H1 (cell line): ENCODE measurements at regions not wholly inside any gene's neighbourhood (a gene's known extent, or its start where the extent isn't known, plus 50 kb on each side); places are given as distances from the start of the nearest gene placed in this dataset.

Experiments used
- CTCF ChIA-PET: fragments of 300-600 bp; sonication (Branson Sonifier 250); formaldehyde crosslinking; loops from one replicate; lab custom pipeline; 2021; ENCODE audit not compliant: partially characterized antibody; lab: Charles Lee
- POLR2A ChIA-PET: fragments of 300-600 bp; sonication (Branson Sonifier 250); formaldehyde crosslinking; loops from one replicate; lab custom pipeline; 2021; ENCODE audit warnings: inconsistent platforms; ENCODE audit not compliant: partially characterized antibody; lab: Charles Lee
- DNase-seq, 2 experiments: peaks; one replicate each; pipeline versions ENCODE4 v3.0.0 to v3.0.0-alpha.2; 2010 to 2022; ENCODE audit warnings: low spot score in 2 of 2, low read depth in 1 of 2, mixed read lengths in 1 of 2
- FAIRE-seq: peaks from 2 replicates; lab custom pipeline; 2011; peaks lifted over from hg19 to GRCh38; lab: Jason Lieb, UNC
- H2AFZ ChIP-seq: 2 replicates; pipeline ENCODE4 v1.8.1; 2012; ENCODE audit warnings: low read length, inconsistent platforms
- H2AK5ac ChIP-seq: 2 replicates; pipeline ENCODE4 v1.6.1; 2013; ENCODE audit warnings: low read depth, low read length
- H2BK120ac ChIP-seq: replicated peaks from 2 replicates; pipeline ENCODE3; 2013; ENCODE audit warnings: low read depth, low read length, inconsistent platforms
- H2BK12ac ChIP-seq: 2 replicates; pipeline ENCODE4 v1.6.1; 2013; ENCODE audit warnings: low read depth, low read length
- H2BK15ac ChIP-seq: 2 replicates; pipeline ENCODE4 v1.6.1; 2013; ENCODE audit warnings: low read length
- H2BK20ac ChIP-seq: 2 replicates; pipeline ENCODE4 v1.6.1; 2013; ENCODE audit warnings: low read length
- H2BK5ac ChIP-seq: 2 replicates; pipeline ENCODE4 v1.6.1; 2013; ENCODE audit warnings: low read depth, low read length
- H3K14ac ChIP-seq: 2 replicates; pipeline ENCODE4 v1.6.1; 2013; ENCODE audit warnings: inconsistent platforms; ENCODE audit not compliant: insufficient read length
- H3K18ac ChIP-seq: 2 replicates; pipeline ENCODE4 v1.6.1; 2013; ENCODE audit warnings: low read length; ENCODE audit errors: extremely low read depth
- H3K23ac ChIP-seq: 2 replicates; pipeline ENCODE4 v1.6.1; 2013; ENCODE audit warnings: inconsistent platforms; ENCODE audit not compliant: insufficient read length
- H3K23me2 ChIP-seq: 2 replicates; pipeline ENCODE4 v1.6.1; 2013; ENCODE audit warnings: low read depth, low read length
- H3K27ac ChIP-seq: 2 replicates; pipeline ENCODE4 v1.6.1; 2011; ENCODE audit warnings: low read depth, low read length, inconsistent platforms
- H3K27me3 ChIP-seq, 4 experiments: replicated peaks in 1 of 4; 1 replicate in 1 of 4; 2 replicates in 3 of 4; pipeline versions ENCODE4 v1.6.1 to v1.8.1; 2011 to 2013; ENCODE audit warnings: low read length in 3 of 4, mild to moderate bottlenecking in 3 of 4, inconsistent platforms in 2 of 4, mixed read lengths in 2 of 4, moderate library complexity in 1 of 4; ENCODE audit not compliant: control insufficient read depth in 3 of 4, insufficient read depth in 3 of 4; ENCODE audit errors: extremely low read depth in 1 of 4
- H3K36me3 ChIP-seq, 4 experiments: 2 replicates each; pipeline versions ENCODE4 v1.6.1 to v1.8.1; 2011 to 2013; ENCODE audit warnings: mild to moderate bottlenecking in 4 of 4, low read length in 3 of 4, moderate library complexity in 2 of 4, control low read depth in 1 of 4, inconsistent platforms in 1 of 4; ENCODE audit not compliant: insufficient read depth in 4 of 4, control insufficient read depth in 2 of 4
- H3K4ac ChIP-seq: replicated peaks from 2 replicates; pipeline ENCODE3; 2013; ENCODE audit warnings: low read length, low read depth, mixed read lengths, inconsistent platforms; ENCODE audit not compliant: insufficient read length
- H3K4me1 ChIP-seq, 4 experiments: replicated peaks in 1 of 4; 1 replicate in 1 of 4; 2 replicates in 3 of 4; pipeline versions ENCODE4 v1.6.1 to v1.8.1; 2011 to 2013; ENCODE audit warnings: low read length in 3 of 4, inconsistent platforms in 2 of 4, mixed read lengths in 1 of 4; ENCODE audit not compliant: insufficient read depth in 4 of 4, control insufficient read depth in 3 of 4
- H3K4me2 ChIP-seq, 2 experiments: 2 replicates each; pipeline versions ENCODE4 v1.6.1 to v1.8.1; 2011 to 2013; ENCODE audit warnings: low read depth in 2 of 2, low read length in 2 of 2, control low read depth in 1 of 2, inconsistent platforms in 1 of 2, mild to moderate bottlenecking in 1 of 2; ENCODE audit not compliant: insufficient read depth in 1 of 2
- H3K4me3 ChIP-seq, 4 experiments: fragments of 200-600, 300-600 bp in 1 of 4; sonication (generic), shearing (Covaris generic), sonication (Bioruptor Twin) in 1 of 4; 2 replicates each; pipeline versions ENCODE4 v1.5.1 to v1.8.1; 2011 to 2016; ENCODE audit warnings: low read length in 4 of 4, low read depth in 3 of 4, control low read depth in 2 of 4, inconsistent platforms in 2 of 4, mild to moderate bottlenecking in 2 of 4, mixed read lengths in 1 of 4, moderate library complexity in 1 of 4; ENCODE audit not compliant: insufficient read depth in 2 of 4; ENCODE audit errors: extremely low read depth in 1 of 4
- H3K56ac ChIP-seq: replicated peaks from 2 replicates; pipeline ENCODE3; 2013; ENCODE audit warnings: low read depth, mild to moderate bottlenecking, mixed read lengths, low read length, inconsistent platforms; ENCODE audit not compliant: insufficient read length
- H3K79me1 ChIP-seq: 2 replicates; pipeline ENCODE4 v1.6.1; 2013; ENCODE audit warnings: low read depth, low read length, control low read depth
- H3K79me2 ChIP-seq, 2 experiments: 2 replicates each; pipeline versions ENCODE4 v1.6.1 to v1.8.1; 2012 to 2013; ENCODE audit warnings: low read length in 2 of 2, mild to moderate bottlenecking in 2 of 2, inconsistent platforms in 1 of 2; ENCODE audit not compliant: insufficient read depth in 2 of 2, control insufficient read depth in 1 of 2
- H3K9ac ChIP-seq, 4 experiments: replicated peaks in 1 of 4; 1 replicate in 1 of 4; 2 replicates in 3 of 4; pipeline versions ENCODE4 v1.6.1 to v1.8.1; 2011 to 2013; ENCODE audit warnings: low read depth in 3 of 4, low read length in 3 of 4, control low read depth in 2 of 4, mild to moderate bottlenecking in 2 of 4, moderate library complexity in 2 of 4, inconsistent platforms in 1 of 4; ENCODE audit errors: extremely low read depth in 1 of 4
- H3K9me3 ChIP-seq, 2 experiments: 2 replicates each; pipeline versions ENCODE4 v1.6.1 to v1.8.1; 2012 to 2013; ENCODE audit warnings: mild to moderate bottlenecking in 2 of 2, moderate library complexity in 2 of 2, control low read depth in 1 of 2, inconsistent platforms in 1 of 2, low read depth in 1 of 2, low read length in 1 of 2, mixed read lengths in 1 of 2; ENCODE audit not compliant: insufficient read depth in 2 of 2
- H4K20me1 ChIP-seq, 2 experiments: replicated peaks in 1 of 2; 2 replicates each; pipeline versions ENCODE3 to v1.8.1; 2011 to 2013; ENCODE audit warnings: inconsistent platforms in 2 of 2, low read length in 2 of 2, mild to moderate bottlenecking in 1 of 2; ENCODE audit not compliant: insufficient read depth in 2 of 2, control insufficient read depth in 1 of 2
- H4K5ac ChIP-seq: 2 replicates; pipeline ENCODE4 v1.6.1; 2013; ENCODE audit warnings: low read length, low read depth, mixed read lengths, inconsistent platforms; ENCODE audit not compliant: insufficient read length
- H4K8ac ChIP-seq: 2 replicates; pipeline ENCODE4 v1.8.0; 2013; ENCODE audit warnings: mild to moderate bottlenecking, moderate library complexity, low read length, inconsistent platforms; ENCODE audit not compliant: insufficient read depth; ENCODE audit errors: extremely low read depth
- H4K91ac ChIP-seq: replicated peaks from 2 replicates; pipeline ENCODE3; 2013; ENCODE audit warnings: low read length, mixed read lengths, inconsistent platforms; ENCODE audit not compliant: insufficient read length
- ASH2L ChIP-seq: fragments of 200-600, 300-600 bp; sonication (generic); IDR thresholded peaks from one replicate; pipeline ENCODE4 v1.7.1; 2017; ENCODE audit warnings: low read length
- HDAC2 ChIP-seq, 2 experiments: fragments of 300-600 bp in 1 of 2; sonication (generic) in 1 of 2; IDR thresholded peaks; 2 replicates each; pipeline ENCODE4 v1.6.1; 2011 to 2012; ENCODE audit warnings: low read depth in 2 of 2, low read length in 2 of 2, mild to moderate bottlenecking in 2 of 2, moderate library complexity in 2 of 2, borderline replicate concordance in 1 of 2, inconsistent platforms in 1 of 2
- HDAC6 ChIP-seq: IDR thresholded peaks from one replicate; pipeline ENCODE4 v1.7.1; 2012; ENCODE audit warnings: low read depth, mild to moderate bottlenecking, inconsistent platforms, low read length, moderate library complexity
- JUN ChIP-seq: IDR thresholded peaks from 2 replicates; pipeline ENCODE4 v1.6.1; 2011; ENCODE audit warnings: low read depth, mild to moderate bottlenecking, improper control_type of control experiment, low read length
- POLR2AphosphoS5 ChIP-seq: IDR thresholded peaks from 2 replicates; pipeline ENCODE4 v1.6.1; 2011; ENCODE audit warnings: low read depth, low read length
- RNF2 ChIP-seq: fragments of 200-900, 300-1000 bp; sonication (generic); IDR thresholded peaks from 2 replicates; pipeline ENCODE4 v1.7.1; 2016; ENCODE audit warnings: borderline replicate concordance, low read depth, mild to moderate bottlenecking, antibody characterized with exemption, low read length; ENCODE audit not compliant: poor library complexity, severe bottlenecking; ENCODE audit errors: missing control alignments
- SIX5 ChIP-seq: IDR thresholded peaks from 2 replicates; pipeline ENCODE4 v1.6.1; 2011; ENCODE audit warnings: mild to moderate bottlenecking, low read depth, low read length
- SP1 ChIP-seq: IDR thresholded peaks from 2 replicates; pipeline ENCODE4 v1.6.1; 2011; ENCODE audit warnings: low read depth, low read length
- SP4 ChIP-seq: IDR thresholded peaks from 2 replicates; pipeline ENCODE4 v1.6.1; 2012; ENCODE audit warnings: low read length, inconsistent platforms
- TCF12 ChIP-seq: IDR thresholded peaks from 2 replicates; pipeline ENCODE4 v1.6.1; 2011; ENCODE audit warnings: low read depth, mild to moderate bottlenecking, low read length
- WGBS, 2 experiments: shearing (Covaris generic) in 1 of 2; methylation state at CpG; one replicate each; pipeline versions ENCODE4 v1.1.6 to v1.1.7; 2013 to 2015; ENCODE audit warnings: low lambda C conversion rate in 2 of 2, mixed read lengths in 2 of 2, inconsistent platforms in 1 of 2, low coverage in 1 of 2, missing lambda C conversion rate in 1 of 2; ENCODE audit not compliant: insufficient replicate concordance in 2 of 2, insufficient coverage in 1 of 2, insufficient read length in 1 of 2; ENCODE audit errors: extremely low coverage in 1 of 2, missing lambda C conversion rate in 1 of 2; 5-methylcytosine and 5-hydroxymethylcytosine counted together
- TF ChIP-seq, protein P1 (sequence below): IDR thresholded peaks from 2 replicates; pipeline ENCODE4 v1.6.1; 2012; ENCODE audit warnings: low read length, inconsistent platforms

DNA sequence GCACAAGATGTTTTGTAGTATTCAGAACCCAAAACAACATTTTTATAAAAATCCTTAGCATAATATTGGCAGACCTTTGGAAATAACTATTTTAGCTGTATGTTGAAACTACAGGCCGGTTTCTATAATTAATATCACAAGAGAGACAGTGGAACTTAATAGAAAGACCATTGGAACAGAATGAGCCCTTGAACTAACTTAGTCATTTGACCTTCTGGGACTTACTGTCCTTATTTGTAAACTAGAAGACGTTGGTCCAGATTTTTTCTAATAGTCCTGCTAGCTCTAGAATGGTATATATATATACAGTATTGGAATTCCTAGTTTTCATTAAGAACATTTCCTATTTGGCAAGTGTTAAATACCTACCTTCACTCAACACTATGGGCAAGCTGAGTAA lies 69.5 kb upstream of the ALDH1A1 start:
- Histone ChIP-seq H3K9ac (no peak overlapping the region), H4K91ac (no peak overlapping the region), H2AFZ (no peak overlapping the region), H3K4me1 (no peaks in the 10 kb centered on the region), H2AK5ac (no peak overlapping the region), H4K8ac (no peak overlapping the region), H3K23ac (no peak overlapping the region), H3K27ac (no peak overlapping the region), H3K27me3 (no peaks in the 10 kb centered on the region), H3K18ac (no peak overlapping the region), H3K4ac (no peak overlapping the region), H3K56ac (no peak overlapping the region), H3K4me3 (no peak overlapping the region), H3K79me1 (no peaks in the 10 kb centered on the region), H2BK15ac (no peak overlapping the region), H3K79me2 (no peaks in the 10 kb centered on the region), H2BK120ac (no peak overlapping the region), H3K9me3 (no peaks in the 10 kb centered on the region; a peak in 1 of 4 replicates), H4K5ac (no peak overlapping the region), H2BK12ac (no peak overlapping the region), H2BK20ac (no peak overlapping the region), H4K20me1 (no peaks in the 10 kb centered on the region), H3K4me2 (no peak overlapping the region), H3K14ac (no peak overlapping the region), H3K36me3 (no peaks in the 10 kb centered on the region), H2BK5ac (no peak overlapping the region), H3K23me2 (no peaks in the 10 kb centered on the region)
- WGBS, 2 experiments = 83% methylated on average over 2 of the region's 2 CpGs; no CpG with 5 or more reads in 1 of the 2 experiments
- ChIA-PET POLR2A (no interaction called here), CTCF (interaction anchor here (0.6 to 3.6 kb wide), 48 partner anchors 8 to 983 kb away, joined by 3 to 44 read pairs (median 4); no protein-coding TSS in a partner anchor)
- TF ChIP-seq SP4 (no peak), TCF12 (no peak), RNF2 (no peak), POLR2AphosphoS5 (no peak), ASH2L (no peak), SIX5 (no peak), HDAC6 (no peak), SP1 (no peak), JUN (no peak), HDAC2 (IDR thresholded peaks at IDR 0.05; ENCODE audit: borderline replicate concordance in 1 of 2, low read depth in 2 of 2, low read length in 2 of 2) (no peak)
- TF ChIP-seq, protein P1, sequence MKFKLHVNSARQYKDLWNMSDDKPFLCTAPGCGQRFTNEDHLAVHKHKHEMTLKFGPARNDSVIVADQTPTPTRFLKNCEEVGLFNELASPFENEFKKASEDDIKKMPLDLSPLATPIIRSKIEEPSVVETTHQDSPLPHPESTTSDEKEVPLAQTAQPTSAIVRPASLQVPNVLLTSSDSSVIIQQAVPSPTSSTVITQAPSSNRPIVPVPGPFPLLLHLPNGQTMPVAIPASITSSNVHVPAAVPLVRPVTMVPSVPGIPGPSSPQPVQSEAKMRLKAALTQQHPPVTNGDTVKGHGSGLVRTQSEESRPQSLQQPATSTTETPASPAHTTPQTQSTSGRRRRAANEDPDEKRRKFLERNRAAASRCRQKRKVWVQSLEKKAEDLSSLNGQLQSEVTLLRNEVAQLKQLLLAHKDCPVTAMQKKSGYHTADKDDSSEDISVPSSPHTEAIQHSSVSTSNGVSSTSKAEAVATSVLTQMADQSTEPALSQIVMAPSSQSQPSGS = no peak
- DNase-seq (no peak), FAIRE-seq (no peak)
